ENCODE measurements at regions not wholly inside any gene's neighbourhood (a gene's known extent, or its start where the extent isn't known, plus 50 kb on each side); places are given as distances from the start of the nearest gene placed in this dataset.

GRCh38 chr10:129090165-129090564 lies 376.9 kb upstream of the MGMT start:
- CTCF ChIA-PET: interaction anchor here (1.2 kb wide), 1 partner anchor 12 kb away, joined by 4 read pairs; no protein-coding TSS in a partner anchor
- Histone ChIP-seq H3K9me3 (replicated peaks; ENCODE audit: control insufficient read depth, insufficient read depth, low read length) (no peaks in the 10 kb centered on the region), H3K4me1 (ENCODE audit: control insufficient read depth, extremely low read depth, insufficient read depth, low read length) (no peaks in the 10 kb centered on the region), H3K4me3 (replicated peaks in 1 of 3; ENCODE audit: insufficient read depth in 1 of 3, low read depth in 1 of 3, low read length in 3 of 3) (no peak overlapping the region), H2AFZ (ENCODE audit: low read depth, low read length) (no peak overlapping the region), H3K9me1 (replicated peaks; ENCODE audit: control insufficient read depth, extremely low read depth, insufficient read depth, low read length) (no peaks in the 10 kb centered on the region), H3K4me2 (ENCODE audit: insufficient read depth, low read length) (no peak overlapping the region), H3K27me3 (ENCODE audit: control insufficient read depth in 2 of 2, insufficient read depth in 2 of 2, low read length in 2 of 2) (peaks cover 0 to 2% of the 10 kb centered on the region in 2 experiments), H3K36me3 (ENCODE audit: control insufficient read depth in 2 of 2, extremely low read depth in 1 of 2, insufficient read depth in 2 of 2, low read length in 2 of 2) (no peaks in the 10 kb centered on the region), H3K27ac (ENCODE audit: insufficient read depth, low read depth, low read length) (no peak overlapping the region), H3K9ac (replicated peaks; ENCODE audit: extremely low read depth, insufficient read depth, low read length) (no peak overlapping the region), H4K20me1 (replicated peaks; ENCODE audit: control insufficient read depth, extremely low read depth, insufficient read depth, low read length) (no peaks in the 10 kb centered on the region), H3K79me2 (ENCODE audit: control insufficient read depth, insufficient read depth, low read length) (no peaks in the 10 kb centered on the region)
- POLR2A ChIA-PET: no interaction called here
- no TSS peak for BruUV-seq (replicated peaks)
- no peak for FAIRE-seq
- TF ChIP-seq FOS (IDR thresholded peaks at IDR 0.05; ENCODE audit: borderline replicate concordance, insufficient read depth, low read length) (no peak), MYC (IDR thresholded peaks at IDR 0.05; ENCODE audit: low read depth, low read length) (no peak), POLR2AphosphoS5 (IDR thresholded peaks at IDR 0.05; ENCODE audit: insufficient read depth, low read depth, low read length) (no peak), JUN (IDR thresholded peaks at IDR 0.05; ENCODE audit: borderline replicate concordance, insufficient read depth, insufficient read length, low read depth) (no peak), CTCF (IDR thresholded peaks at IDR 0.05; ENCODE audit: extremely low read depth in 1 of 2, insufficient read depth in 1 of 2, low read depth in 1 of 2, low read length in 2 of 2) (no peak), EZH2 (IDR thresholded peaks at IDR 0.05; ENCODE audit: borderline replicate concordance, low read depth, low read length, severe bottlenecking) (no peak), GATA2 (IDR thresholded peaks at IDR 0.05; ENCODE audit: insufficient read depth, insufficient read length, low read depth, low read length) (no peak), POLR2A (IDR thresholded peaks at IDR 0.05; ENCODE audit: low read depth, low read length) (no peak)
- TF ChIP-seq, protein P1, sequence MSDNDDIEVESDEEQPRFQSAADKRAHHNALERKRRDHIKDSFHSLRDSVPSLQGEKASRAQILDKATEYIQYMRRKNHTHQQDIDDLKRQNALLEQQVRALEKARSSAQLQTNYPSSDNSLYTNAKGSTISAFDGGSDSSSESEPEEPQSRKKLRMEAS (IDR thresholded peaks at IDR 0.05; ENCODE audit: insufficient read depth, insufficient read length): no peak
- dilution Hi-C loops (cut with MboI; ENCODE audit: extremely low pct_ligation_motif_present, low sequenced_read_pairs): no loop called here
- DNase-seq (ENCODE audit: low read depth, low spot score): no peak
- intact Hi-C loops (cut with micrococcal nuclease): no loop called here
